ENCODE measurements at regions not wholly inside any gene's neighbourhood (a gene's known extent, or its start where the extent isn't known, plus 50 kb on each side); places are given as distances from the start of the nearest gene placed in this dataset.

GRCh38 chr2:193276560-193276959 is 1081.8 kb upstream of the TMEFF2 start:
- Histone ChIP-seq H3K27me3 (replicated peaks in 1 of 4; ENCODE audit: control extremely low read depth in 1 of 4, control insufficient read depth in 3 of 4, insufficient read depth in 4 of 4, low read length in 3 of 4) (no peaks in the 10 kb centered on the region), H3K9ac (ENCODE audit: low read length) (no peak overlapping the region), H3K36me3 (replicated peaks in 1 of 2; ENCODE audit: control extremely low read depth in 1 of 2, control insufficient read depth in 1 of 2, extremely low read depth in 1 of 2, insufficient read depth in 2 of 2, low read length in 1 of 2) (no peaks in the 10 kb centered on the region), H3K9me3 (ENCODE audit: control extremely low read depth in 1 of 3, control insufficient read depth in 2 of 3, insufficient read depth in 1 of 3, low read length in 2 of 3) (peaks cover 0 to 5% (median 0%) of the 10 kb centered on the region in 3 donors), H3K27ac (ENCODE audit: low read length in 2 of 2) (no peak overlapping the region), H4K20me1 (ENCODE audit: control insufficient read depth, insufficient read depth, low read length, poor library complexity, severe bottlenecking) (no peaks in the 10 kb centered on the region), H3K4me1 (ENCODE audit: control insufficient read depth in 2 of 2, insufficient read depth in 2 of 2, low read length in 2 of 2) (no peaks in the 10 kb centered on the region), H3K4me2 (replicated peaks; ENCODE audit: low read depth, low read length, poor library complexity, severe bottlenecking) (no peak overlapping the region), H3K79me2 (ENCODE audit: control insufficient read depth, insufficient read depth, low read length) (no peaks in the 10 kb centered on the region), H3K4me3 (ENCODE audit: control extremely low read depth in 1 of 5, extremely low read depth in 1 of 5, insufficient read depth in 1 of 5, low read depth in 2 of 5, low read length in 4 of 5) (no peak overlapping the region), H2AFZ (ENCODE audit: insufficient read depth, low read depth, low read length, poor library complexity, severe bottlenecking) (no peak overlapping the region)
- no peaks in the 10 kb centered on the region for H3K9me3 Mint-ChIP-seq (ENCODE audit: insufficient read depth)
- DNase-seq (no peak), ATAC-seq (ENCODE audit: low read depth) (no peak)
- H3K27me3 Mint-ChIP-seq, result no peaks in the 10 kb centered on the region
- ChIA-PET POLR2A (no interaction called here), CTCF (no interaction called here)
- H3K4me1 Mint-ChIP-seq, result no peaks in the 10 kb centered on the region
- no peak overlapping the region for H3K4me3 Mint-ChIP-seq
- intact Hi-C loops (cut with micrococcal nuclease), result no loop called here
- 98% methylated on average over 16 of the region's 16 CpGs for whole genome bisulfite sequencing (ENCODE audit: insufficient coverage)
- TF ChIP-seq CTCF (IDR thresholded peaks at IDR 0.05) (no peak), EZH2 (IDR thresholded peaks at IDR 0.05; ENCODE audit: borderline replicate concordance, insufficient read depth, low read depth, low read length, poor library complexity, severe bottlenecking) (no peak)
- no peak overlapping the region for H3K27ac Mint-ChIP-seq

- no peak for ATAC-seq (ENCODE audit: low read depth)
- H4K20me1 ChIP-seq (ENCODE audit: control insufficient read depth, insufficient read depth, low read length, poor library complexity, severe bottlenecking), result no peaks in the 10 kb centered on the region
- CTCF ChIA-PET, result no interaction called here
- no peak overlapping the region for H3K4me2 ChIP-seq (replicated peaks; ENCODE audit: low read depth, low read length, poor library complexity, severe bottlenecking)
- Mint-ChIP-seq H3K4me1 (no peaks in the 10 kb centered on the region), H3K27me3 (no peaks in the 10 kb centered on the region), H3K9me3 (ENCODE audit: insufficient read depth) (no peaks in the 10 kb centered on the region), H3K27ac (no peak overlapping the region), H3K4me3 (no peak overlapping the region)
- no peaks in the 10 kb centered on the region for H3K36me3 ChIP-seq (replicated peaks in 1 of 2; ENCODE audit: control extremely low read depth in 1 of 2, control insufficient read depth in 1 of 2, extremely low read depth in 1 of 2, insufficient read depth in 2 of 2, low read length in 1 of 2)
- H3K27ac ChIP-seq (ENCODE audit: low read length in 2 of 2), result no peak overlapping the region
- no peak overlapping the region for H3K4me3 ChIP-seq (ENCODE audit: control extremely low read depth in 1 of 5, extremely low read depth in 1 of 5, insufficient read depth in 1 of 5, low read depth in 2 of 5, low read length in 4 of 5)
- no peak overlapping the region for H3K9ac ChIP-seq (ENCODE audit: low read length)
- H3K4me1 ChIP-seq (ENCODE audit: control insufficient read depth in 2 of 2, insufficient read depth in 2 of 2, low read length in 2 of 2), result no peaks in the 10 kb centered on the region
- intact Hi-C loops (cut with micrococcal nuclease), result no loop called here
- H2AFZ ChIP-seq (ENCODE audit: insufficient read depth, low read depth, low read length, poor library complexity, severe bottlenecking), result no peak overlapping the region
- 97% methylated on average over 6 of the region's 6 CpGs for WGBS (ENCODE audit: insufficient coverage)
- no peaks in the 10 kb centered on the region for H3K27me3 ChIP-seq (replicated peaks in 1 of 4; ENCODE audit: control extremely low read depth in 1 of 4, control insufficient read depth in 3 of 4, insufficient read depth in 4 of 4, low read length in 3 of 4)
- no peak for DNase-seq
- POLR2A ChIA-PET, result no interaction called here
- no peaks in the 10 kb centered on the region for H3K79me2 ChIP-seq (ENCODE audit: control insufficient read depth, insufficient read depth, low read length)
- TF ChIP-seq EZH2 (IDR thresholded peaks at IDR 0.05; ENCODE audit: borderline replicate concordance, insufficient read depth, low read depth, low read length, poor library complexity, severe bottlenecking), result no peak
- peaks cover 0 to 5% (median 0%) of the 10 kb centered on the region in 3 donors for H3K9me3 ChIP-seq (ENCODE audit: control extremely low read depth in 1 of 3, control insufficient read depth in 2 of 3, insufficient read depth in 1 of 3, low read length in 2 of 3)
These were observed 1081.3 kb upstream of the TMEFF2 start for GRCh38 chr2:193276069-193276468.

Measured in B cell (primary cell).